Breast epithelium (tissue), 3 donors: ENCODE measurements at regions not wholly inside any gene's neighbourhood (a gene's known extent, or its start where the extent isn't known, plus 50 kb on each side); places are given as distances from the start of the nearest gene placed in this dataset.
"Not testable (repeated sequence)": the region's sequence is repeated elsewhere in the genome, so short reads cannot be mapped to it uniquely, and the experiment has no call there.

ENCODE experiments used
- POLR2A ChIP-seq: fragments of 450-650 bp; IDR thresholded peaks from one replicate; pipeline ENCODE4 v1.6.1; 2016; ENCODE audit warnings: antibody characterized with exemption, mild to moderate bottlenecking, moderate library complexity
- POLR2AphosphoS5 ChIP-seq, 3 donors: sonication (generic); formaldehyde crosslinking; IDR thresholded peaks; one replicate each; pipeline ENCODE4 v1.6.1; 2017; ENCODE audit warnings: antibody characterized with exemption in 3 of 3
- TF ChIP-seq, protein P1 (sequence below), 3 donors: fragments of 450-650 bp; IDR thresholded peaks; one replicate each; pipeline ENCODE4 v1.5.1; 2016 to 2017; ENCODE audit warnings: antibody characterized with exemption in 3 of 3, mild to moderate bottlenecking in 3 of 3, moderate library complexity in 3 of 3

DNA sequence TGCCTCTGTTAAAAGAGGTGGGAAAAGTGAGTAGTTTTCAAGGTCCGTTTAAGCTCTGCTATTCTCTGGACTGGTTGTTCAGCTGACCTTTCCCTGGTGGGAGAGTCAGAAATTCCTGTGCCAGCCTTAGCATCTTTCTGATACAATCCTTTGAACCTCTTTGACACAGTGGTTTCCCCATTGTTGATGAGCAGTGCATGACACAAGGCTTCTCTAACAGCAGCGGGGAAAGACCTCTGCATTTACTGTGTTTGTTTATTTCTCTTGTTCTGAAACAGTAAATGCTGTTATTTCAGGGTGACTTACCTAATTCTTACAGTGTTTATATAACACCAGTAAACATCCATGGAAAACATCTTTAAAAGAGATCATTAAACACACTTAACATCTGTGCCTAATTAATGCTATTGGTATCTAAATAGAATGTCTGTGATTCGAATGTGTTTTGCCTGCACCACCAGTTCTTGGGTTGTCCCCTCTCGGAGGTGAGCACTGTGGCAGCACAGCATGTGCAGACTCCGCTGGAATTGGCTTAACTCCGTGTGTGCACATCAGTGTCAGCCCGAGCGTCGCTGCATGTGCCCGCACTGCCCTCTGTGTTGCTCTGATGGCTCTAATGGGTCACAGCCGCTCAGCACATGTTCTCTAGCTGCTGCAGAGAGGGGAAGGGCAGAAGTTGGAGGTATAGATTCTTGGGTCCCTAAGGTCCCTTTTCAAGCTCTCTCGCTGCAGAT is 104.3 kb downstream of the TBC1D26 start:
- TF ChIP-seq, protein P1, sequence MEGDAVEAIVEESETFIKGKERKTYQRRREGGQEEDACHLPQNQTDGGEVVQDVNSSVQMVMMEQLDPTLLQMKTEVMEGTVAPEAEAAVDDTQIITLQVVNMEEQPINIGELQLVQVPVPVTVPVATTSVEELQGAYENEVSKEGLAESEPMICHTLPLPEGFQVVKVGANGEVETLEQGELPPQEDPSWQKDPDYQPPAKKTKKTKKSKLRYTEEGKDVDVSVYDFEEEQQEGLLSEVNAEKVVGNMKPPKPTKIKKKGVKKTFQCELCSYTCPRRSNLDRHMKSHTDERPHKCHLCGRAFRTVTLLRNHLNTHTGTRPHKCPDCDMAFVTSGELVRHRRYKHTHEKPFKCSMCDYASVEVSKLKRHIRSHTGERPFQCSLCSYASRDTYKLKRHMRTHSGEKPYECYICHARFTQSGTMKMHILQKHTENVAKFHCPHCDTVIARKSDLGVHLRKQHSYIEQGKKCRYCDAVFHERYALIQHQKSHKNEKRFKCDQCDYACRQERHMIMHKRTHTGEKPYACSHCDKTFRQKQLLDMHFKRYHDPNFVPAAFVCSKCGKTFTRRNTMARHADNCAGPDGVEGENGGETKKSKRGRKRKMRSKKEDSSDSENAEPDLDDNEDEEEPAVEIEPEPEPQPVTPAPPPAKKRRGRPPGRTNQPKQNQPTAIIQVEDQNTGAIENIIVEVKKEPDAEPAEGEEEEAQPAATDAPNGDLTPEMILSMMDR (IDR thresholded peaks at IDR 0.05), result not testable (repeated sequence)
- not testable (repeated sequence) for TF ChIP-seq POLR2A; POLR2AphosphoS5 (IDR thresholded peaks at IDR 0.05)
